ENCODE measurements at regions not wholly inside any gene's neighbourhood (a gene's known extent, or its start where the extent isn't known, plus 50 kb on each side); places are given as distances from the start of the nearest gene placed in this dataset.

GRCh38 chr10:10625491-10625890 lies 392.2 kb upstream of the CELF2 start:
- H3K9me2 ChIP-seq (ENCODE audit: insufficient read depth) = no peaks in the 10 kb centered on the region

More at GRCh38 chr10:10625491-10625890, 392.2 kb upstream of the CELF2 start:
- Histone ChIP-seq H3K4me1 (ENCODE audit: control insufficient read depth in 1 of 2, insufficient read depth in 2 of 2, low read length in 2 of 2) (no peaks in the 10 kb centered on the region), H4K20me1 (ENCODE audit: insufficient read depth) (no peaks in the 10 kb centered on the region), H3K27ac (ENCODE audit: low read depth, low read length) (no peak overlapping the region), H3K79me2 (ENCODE audit: insufficient read depth, low read length) (no peaks in the 10 kb centered on the region), H3K9me3 (ENCODE audit: control insufficient read depth in 1 of 2, insufficient read depth in 1 of 2, low read depth in 1 of 2, low read length in 2 of 2) (peaks cover 10 to 17% of the 10 kb centered on the region in 2 experiments; a peak in 2 of 4 replicates), H3K4me2 (ENCODE audit: low read length) (no peak overlapping the region), H3K27me3 (ENCODE audit: insufficient read depth, low read length) (no peaks in the 10 kb centered on the region), H3K4me3 (replicated peaks in 1 of 2; ENCODE audit: low read depth in 1 of 2, low read length in 2 of 2) (no peak overlapping the region), H2AFZ (ENCODE audit: low read depth, low read length, poor library complexity, severe bottlenecking) (no peak overlapping the region), H3K36me3 (ENCODE audit: control insufficient read depth in 1 of 2, insufficient read depth in 2 of 2, low read length in 2 of 2) (no peaks in the 10 kb centered on the region), H3K9ac (ENCODE audit: low read length) (no peak overlapping the region)
- ATAC-seq = no peak
- no TSS peak for BruUV-seq (replicated peaks)
- intact Hi-C loops (cut with micrococcal nuclease) = no loop called here
- ChIA-PET CTCF (no interaction called here), RAD21 (ENCODE audit: low non-redundant PET in 1 of 2, low total read pairs in 2 of 2, uncharacterized antibody in 2 of 2, unreplicated experiment in 2 of 2) (no interaction called here), POLR2A (no interaction called here)
- DNase-seq (ENCODE audit: low read depth, low spot score) = no peak
- TF ChIP-seq POLR2A (IDR thresholded peaks at IDR 0.05; ENCODE audit: borderline replicate concordance, extremely low read depth, insufficient read depth, insufficient read length) = no peak
- TF ChIP-seq EZH2phosphoT487 (IDR thresholded peaks at IDR 0.05; ENCODE audit: borderline replicate concordance) = no peak
- TF ChIP-seq, protein P1, sequence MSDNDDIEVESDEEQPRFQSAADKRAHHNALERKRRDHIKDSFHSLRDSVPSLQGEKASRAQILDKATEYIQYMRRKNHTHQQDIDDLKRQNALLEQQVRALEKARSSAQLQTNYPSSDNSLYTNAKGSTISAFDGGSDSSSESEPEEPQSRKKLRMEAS (IDR thresholded peaks at IDR 0.05) = no peak
- no peak for TF ChIP-seq RAD21 (IDR thresholded peaks at IDR 0.05; ENCODE audit: low read depth)
- no peak for TF ChIP-seq CEBPB (IDR thresholded peaks at IDR 0.05; ENCODE audit: low read depth)
- TF ChIP-seq SRF (IDR thresholded peaks at IDR 0.05; ENCODE audit: low read depth) = no peak
- TF ChIP-seq, protein P2, sequence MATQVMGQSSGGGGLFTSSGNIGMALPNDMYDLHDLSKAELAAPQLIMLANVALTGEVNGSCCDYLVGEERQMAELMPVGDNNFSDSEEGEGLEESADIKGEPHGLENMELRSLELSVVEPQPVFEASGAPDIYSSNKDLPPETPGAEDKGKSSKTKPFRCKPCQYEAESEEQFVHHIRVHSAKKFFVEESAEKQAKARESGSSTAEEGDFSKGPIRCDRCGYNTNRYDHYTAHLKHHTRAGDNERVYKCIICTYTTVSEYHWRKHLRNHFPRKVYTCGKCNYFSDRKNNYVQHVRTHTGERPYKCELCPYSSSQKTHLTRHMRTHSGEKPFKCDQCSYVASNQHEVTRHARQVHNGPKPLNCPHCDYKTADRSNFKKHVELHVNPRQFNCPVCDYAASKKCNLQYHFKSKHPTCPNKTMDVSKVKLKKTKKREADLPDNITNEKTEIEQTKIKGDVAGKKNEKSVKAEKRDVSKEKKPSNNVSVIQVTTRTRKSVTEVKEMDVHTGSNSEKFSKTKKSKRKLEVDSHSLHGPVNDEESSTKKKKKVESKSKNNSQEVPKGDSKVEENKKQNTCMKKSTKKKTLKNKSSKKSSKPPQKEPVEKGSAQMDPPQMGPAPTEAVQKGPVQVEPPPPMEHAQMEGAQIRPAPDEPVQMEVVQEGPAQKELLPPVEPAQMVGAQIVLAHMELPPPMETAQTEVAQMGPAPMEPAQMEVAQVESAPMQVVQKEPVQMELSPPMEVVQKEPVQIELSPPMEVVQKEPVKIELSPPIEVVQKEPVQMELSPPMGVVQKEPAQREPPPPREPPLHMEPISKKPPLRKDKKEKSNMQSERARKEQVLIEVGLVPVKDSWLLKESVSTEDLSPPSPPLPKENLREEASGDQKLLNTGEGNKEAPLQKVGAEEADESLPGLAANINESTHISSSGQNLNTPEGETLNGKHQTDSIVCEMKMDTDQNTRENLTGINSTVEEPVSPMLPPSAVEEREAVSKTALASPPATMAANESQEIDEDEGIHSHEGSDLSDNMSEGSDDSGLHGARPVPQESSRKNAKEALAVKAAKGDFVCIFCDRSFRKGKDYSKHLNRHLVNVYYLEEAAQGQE (IDR thresholded peaks at IDR 0.05; ENCODE audit: low read depth) = no peak
- TF ChIP-seq POLR2AphosphoS5 (IDR thresholded peaks at IDR 0.05; ENCODE audit: low read depth, low read length) = no peak
- TF ChIP-seq TCF7L2 (IDR thresholded peaks at IDR 0.05; ENCODE audit: borderline replicate concordance, extremely low read depth, insufficient read depth, insufficient read length) = no peak
- TF ChIP-seq ZFX (IDR thresholded peaks at IDR 0.05) = no peak
- no peak for TF ChIP-seq SP1 (IDR thresholded peaks at IDR 0.05; ENCODE audit: low read depth)
- TF ChIP-seq CBX3 (IDR thresholded peaks at IDR 0.05; ENCODE audit: low read depth) = no peak
- no peak for TF ChIP-seq ELF1 (IDR thresholded peaks at IDR 0.05; ENCODE audit: borderline replicate concordance, low read depth)
- TF ChIP-seq, protein P3, sequence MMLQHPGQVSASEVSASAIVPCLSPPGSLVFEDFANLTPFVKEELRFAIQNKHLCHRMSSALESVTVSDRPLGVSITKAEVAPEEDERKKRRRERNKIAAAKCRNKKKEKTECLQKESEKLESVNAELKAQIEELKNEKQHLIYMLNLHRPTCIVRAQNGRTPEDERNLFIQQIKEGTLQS (IDR thresholded peaks at IDR 0.05) = no peak
- TF ChIP-seq EZH2 (IDR thresholded peaks at IDR 0.05) = no peak
- no peak for TF ChIP-seq SIN3A (IDR thresholded peaks at IDR 0.05; ENCODE audit: low read depth)
- TF ChIP-seq FOSL1 (IDR thresholded peaks at IDR 0.05; ENCODE audit: low read depth) = no peak

Data from HCT116 (cell line).